PFSK-1 (cell line): ENCODE measurements at regions not wholly inside any gene's neighbourhood (a gene's known extent, or its start where the extent isn't known, plus 50 kb on each side); places are given as distances from the start of the nearest gene placed in this dataset.

ENCODE experiments used
- POLR2AphosphoS5 ChIP-seq: IDR thresholded peaks from 2 replicates; pipeline ENCODE4 v1.6.1; 2012; ENCODE audit warnings: low read depth, mild to moderate bottlenecking, control low read depth, low read length, moderate library complexity
- SIN3A ChIP-seq: IDR thresholded peaks from 2 replicates; pipeline ENCODE4 v1.6.1; 2012; ENCODE audit warnings: mild to moderate bottlenecking, low read length, moderate library complexity, borderline replicate concordance; ENCODE audit not compliant: insufficient read depth
- TAF1 ChIP-seq: IDR thresholded peaks from 2 replicates; pipeline ENCODE4 v1.6.1; 2012; ENCODE audit warnings: low read length, control low read depth, borderline replicate concordance; ENCODE audit not compliant: insufficient read depth

- no peak for TF ChIP-seq POLR2AphosphoS5
- TF ChIP-seq SIN3A = no peak
- no peak for TF ChIP-seq TAF1
Observed at GRCh38 chr2:59076079-59076619, 835.0 kb upstream of the FANCL start.
